Right ventricle myocardium superior (tissue), 1 donor: ENCODE measurements at regions not wholly inside any gene's neighbourhood (a gene's known extent, or its start where the extent isn't known, plus 50 kb on each side); places are given as distances from the start of the nearest gene placed in this dataset.

Experiments
- ATAC-seq: fragments of 200-7000 bp; cut with Tn5 transposase; one replicate; pipeline ENCODE4 v1.9.1; 2020; ENCODE audit warnings: mild to moderate bottlenecking; ENCODE audit not compliant: poor library complexity
- DNase-seq: peaks from one replicate; pipeline ENCODE4 v3.0.0-alpha.2; 2020
- intact Hi-C: fragments of 100-400 bp; cut with DNase I; formaldehyde crosslinking; loops from one replicate; pipeline ENCODE4 v1.11.2; 2022
- donor health status: DM: no; HTN: yes; CAD: no; lungs with severe emphysema.

DNA sequence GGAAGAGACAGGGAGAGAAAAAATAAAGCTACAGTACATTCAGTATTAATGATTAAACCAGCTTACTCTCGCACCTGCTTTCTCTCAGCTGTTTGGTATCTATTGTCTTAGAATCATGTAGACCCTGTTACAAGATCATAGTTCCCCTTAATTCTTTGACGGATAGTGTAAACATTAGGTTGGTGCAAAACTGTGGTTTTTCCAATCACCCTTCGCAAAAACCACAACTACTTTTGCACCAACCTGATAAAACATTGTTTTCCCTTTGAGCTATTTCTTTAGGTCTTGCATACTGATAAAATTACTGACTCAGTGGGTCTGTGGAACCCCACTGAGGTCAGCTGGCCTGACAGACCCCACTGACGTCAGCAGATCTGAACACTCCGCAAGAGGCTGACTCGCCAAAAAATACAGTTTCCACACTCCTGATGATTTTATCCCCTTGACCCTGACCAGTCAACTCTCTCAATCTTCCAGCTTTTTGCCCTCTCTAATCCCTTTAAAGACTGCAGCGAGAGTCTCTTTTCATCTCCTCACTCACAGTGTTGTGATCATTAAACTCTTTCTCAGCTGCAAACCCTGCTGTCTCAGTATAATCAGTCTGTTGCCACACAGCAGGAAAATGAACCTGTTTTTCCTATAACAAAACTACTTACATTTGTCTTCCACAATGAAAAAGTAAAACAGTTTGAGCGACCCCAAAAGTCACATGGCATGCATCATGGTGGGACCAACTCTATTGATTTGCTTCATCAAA, 123.9 kb downstream of the SLITRK6 start:
- no peak for ATAC-seq

DNA sequence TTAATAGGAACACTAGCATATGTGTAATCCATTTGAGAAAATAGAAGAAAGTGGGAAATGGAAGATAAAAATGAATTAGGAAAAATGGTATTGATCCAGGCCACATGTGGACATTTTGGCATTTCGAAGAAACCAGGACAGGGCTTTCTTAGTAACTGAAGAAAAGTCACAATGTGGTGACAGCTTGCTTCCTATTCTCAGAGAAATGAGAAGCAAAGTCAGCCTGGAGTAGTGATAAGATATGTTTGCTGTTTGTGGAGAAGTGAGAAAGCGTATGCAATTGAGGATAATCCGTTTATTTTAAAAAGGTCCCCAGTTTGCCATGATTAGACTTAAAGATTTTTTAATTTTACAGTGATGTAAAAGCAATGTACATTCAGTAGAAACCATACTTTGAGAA, 127.9 kb downstream of the SLITRK6 start:
- intact Hi-C loops: no loop called here
- no peak for ATAC-seq
- DNase-seq: no peak

More for the DNA sequence above, 123.9 kb downstream of the SLITRK6 start:
- intact Hi-C loops: no loop called here
- no peak for DNase-seq

DNA sequence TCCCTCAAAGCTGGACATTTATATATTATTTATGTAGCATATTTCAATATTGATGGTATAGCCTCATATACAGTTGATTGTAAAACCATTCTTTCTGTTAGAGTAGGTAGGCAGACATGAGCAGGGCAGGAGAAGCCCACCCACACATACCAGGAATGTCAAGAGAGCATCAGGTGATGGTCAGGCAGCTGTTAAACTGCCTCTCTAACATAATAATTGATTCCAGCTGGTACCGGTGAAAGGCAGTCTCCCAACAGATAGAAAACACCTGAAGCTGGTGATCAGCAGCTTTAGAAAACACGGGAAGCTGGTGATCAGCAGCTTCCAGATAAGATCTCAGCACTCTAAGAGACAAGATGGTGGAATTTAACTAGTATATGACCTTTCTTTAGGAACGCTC, 132.9 kb downstream of the SLITRK6 start:
- no peak for DNase-seq
- no peak for ATAC-seq
- intact Hi-C loops: no loop called here

DNA sequence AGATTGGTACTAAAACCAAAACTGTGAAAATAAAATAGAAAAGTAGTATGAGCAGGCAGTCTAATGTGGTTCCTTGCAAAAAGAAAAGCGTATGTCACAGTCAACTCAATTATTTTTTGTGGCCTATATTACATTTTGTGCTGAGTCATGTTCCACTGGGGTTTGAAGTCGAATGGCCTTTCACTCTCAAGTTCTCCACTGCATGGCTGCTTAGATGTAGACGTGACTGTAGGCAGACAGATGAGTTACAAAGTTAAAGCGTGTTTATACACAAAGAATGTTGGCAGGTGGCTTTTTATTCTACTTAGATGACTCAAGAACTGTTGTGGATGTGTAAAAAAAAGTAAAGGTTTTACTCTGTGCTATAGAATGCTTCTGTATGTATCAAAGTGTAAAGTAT, 133.9 kb downstream of the SLITRK6 start:
- no peak for ATAC-seq
- intact Hi-C loops: no loop called here
- no peak for DNase-seq

DNA sequence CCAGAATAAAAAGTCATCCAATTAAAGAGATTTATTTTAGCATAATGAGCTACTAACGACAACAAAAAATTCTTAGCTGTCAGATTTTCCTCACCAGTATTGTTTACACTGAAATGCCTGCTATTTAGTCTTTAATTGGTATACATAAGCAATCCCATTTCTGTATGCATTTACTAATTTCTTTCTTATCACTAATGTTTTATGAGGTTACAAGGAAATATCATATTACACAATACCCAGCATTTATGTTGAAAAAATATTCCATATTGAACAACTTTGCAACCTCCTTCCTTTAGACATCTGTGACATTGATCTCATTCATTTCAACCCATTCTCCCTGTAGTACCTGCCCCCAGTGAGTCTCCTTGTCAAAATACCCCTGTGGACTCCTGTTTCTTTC, 135.4 kb downstream of the SLITRK6 start:
- DNase-seq (no peak), ATAC-seq (no peak)
- intact Hi-C loops: no loop called here

DNA sequence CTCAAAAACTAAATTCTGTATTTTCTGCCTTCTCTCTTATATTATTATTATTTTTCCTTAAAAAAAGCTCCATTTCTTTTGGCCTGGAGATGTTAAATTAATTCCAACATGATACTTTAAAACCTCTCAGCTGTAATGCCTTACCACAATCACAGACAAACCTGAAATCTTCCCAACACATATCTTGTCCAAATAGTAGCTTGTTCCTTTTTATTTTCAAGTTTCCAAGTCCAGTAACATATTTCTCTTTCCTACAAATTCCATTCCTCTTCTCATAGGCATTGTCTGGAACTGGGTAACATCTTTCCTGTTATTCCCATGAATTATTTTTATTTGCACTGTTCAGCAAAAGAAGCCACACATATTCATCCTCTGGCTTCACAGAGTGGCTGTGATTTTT, 137.0 kb downstream of the SLITRK6 start:
- DNase-seq: no peak
- intact Hi-C loops: no loop called here

DNA sequence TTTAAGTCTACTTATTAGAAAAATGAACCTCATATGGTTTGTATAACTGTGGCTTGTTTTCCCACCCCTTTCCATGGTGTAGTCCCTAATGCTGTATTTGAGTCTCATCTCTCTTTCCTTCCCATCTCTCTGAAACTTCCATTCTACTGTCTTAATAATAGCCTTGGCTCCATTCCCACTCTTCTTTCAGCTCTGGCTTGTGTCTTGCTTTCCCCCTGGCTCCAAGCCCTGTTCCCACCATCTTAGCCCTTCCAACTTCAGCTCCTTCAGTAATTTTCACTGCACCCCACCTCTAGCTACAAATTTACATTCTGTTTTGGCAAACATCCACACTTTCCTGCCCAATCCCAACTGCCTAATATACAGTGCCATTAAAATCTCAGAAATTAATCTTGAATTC, 137.5 kb downstream of the SLITRK6 start:
- intact Hi-C loops: no loop called here
- ATAC-seq (no peak), DNase-seq (no peak)

More for the DNA sequence above, 137.0 kb downstream of the SLITRK6 start:
- ATAC-seq: no peak

DNA sequence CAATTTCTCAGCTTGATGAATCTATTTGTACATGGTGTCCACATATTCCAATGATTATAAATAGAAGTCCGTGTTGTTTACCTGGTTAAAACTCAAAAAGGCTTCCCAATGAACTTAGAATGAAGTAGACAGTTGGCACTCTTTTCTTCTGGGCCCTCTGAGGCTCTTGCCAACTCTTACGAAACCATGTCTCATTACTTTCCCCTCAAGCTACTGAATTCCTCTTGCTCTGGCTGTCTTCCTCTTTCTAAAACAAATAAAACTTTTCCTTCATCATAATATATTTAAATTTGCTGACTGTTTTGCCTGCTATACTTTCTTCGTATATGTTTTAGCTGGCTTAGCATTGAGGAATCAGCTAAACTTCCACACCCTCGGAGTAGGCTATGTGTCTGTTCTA, 139.7 kb downstream of the SLITRK6 start:
- DNase-seq: no peak
- ATAC-seq: no peak
- intact Hi-C loops: no loop called here

DNA sequence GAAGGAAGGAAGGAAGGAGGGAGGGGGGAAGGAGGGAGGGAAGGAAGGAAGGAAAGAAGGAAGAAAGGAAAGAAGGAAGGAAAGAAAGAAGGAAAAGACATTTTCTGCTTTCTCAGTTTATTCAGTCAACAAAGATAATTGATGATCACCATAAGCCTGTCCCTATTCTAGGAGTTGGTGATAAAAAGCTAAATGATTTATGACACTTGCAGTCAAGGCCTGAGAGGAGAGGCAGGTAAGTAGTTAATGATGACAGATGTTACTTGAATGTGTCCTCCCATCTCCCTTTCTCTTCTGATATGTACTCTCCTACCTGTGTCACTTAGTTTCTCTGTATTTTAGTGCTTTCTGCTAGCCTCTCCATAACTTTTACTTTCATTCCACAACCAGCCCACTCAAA, 141.3 kb downstream of the SLITRK6 start:
- intact Hi-C loops: no loop called here
- no peak for DNase-seq
- no peak for ATAC-seq

DNA sequence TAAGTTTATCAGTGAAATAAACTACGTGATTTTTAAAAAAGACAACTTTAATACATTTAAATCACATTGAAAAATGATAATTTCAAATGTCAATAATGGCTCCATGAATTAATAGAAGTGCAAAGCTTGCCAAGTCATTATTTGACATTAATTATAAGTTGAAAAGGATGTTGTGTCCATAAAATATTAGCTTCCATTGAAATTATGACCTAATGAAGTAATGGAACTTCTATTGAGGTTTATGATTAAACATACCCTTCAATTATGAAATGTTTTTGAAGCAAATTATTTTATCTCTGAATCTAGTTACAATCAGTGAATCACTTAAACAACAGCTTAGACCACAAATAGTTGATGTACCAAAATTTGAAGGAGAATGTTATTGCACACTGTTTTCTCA, 144.2 kb downstream of the SLITRK6 start:
- no peak for ATAC-seq
- intact Hi-C loops: no loop called here
- no peak for DNase-seq

DNA sequence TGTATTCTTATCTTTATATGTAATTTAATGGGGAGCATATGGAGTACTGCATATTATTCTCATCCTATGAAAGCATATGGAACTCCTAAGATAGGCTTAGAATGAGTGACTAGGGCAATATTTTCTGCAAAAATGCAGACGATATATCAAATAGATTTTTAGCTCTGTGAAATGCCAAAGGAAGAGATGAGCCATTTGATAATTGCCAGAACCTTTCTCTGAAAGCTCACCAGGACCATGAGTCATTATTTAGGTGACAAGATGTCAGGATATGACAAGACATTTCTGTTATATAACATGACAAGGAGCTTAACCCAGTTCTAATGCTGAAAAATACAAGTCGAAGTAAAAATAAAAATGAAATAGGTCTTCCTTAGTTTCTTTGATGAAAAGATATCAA, 145.0 kb downstream of the SLITRK6 start:
- no peak for DNase-seq
- intact Hi-C loops: no loop called here
- no peak for ATAC-seq

DNA sequence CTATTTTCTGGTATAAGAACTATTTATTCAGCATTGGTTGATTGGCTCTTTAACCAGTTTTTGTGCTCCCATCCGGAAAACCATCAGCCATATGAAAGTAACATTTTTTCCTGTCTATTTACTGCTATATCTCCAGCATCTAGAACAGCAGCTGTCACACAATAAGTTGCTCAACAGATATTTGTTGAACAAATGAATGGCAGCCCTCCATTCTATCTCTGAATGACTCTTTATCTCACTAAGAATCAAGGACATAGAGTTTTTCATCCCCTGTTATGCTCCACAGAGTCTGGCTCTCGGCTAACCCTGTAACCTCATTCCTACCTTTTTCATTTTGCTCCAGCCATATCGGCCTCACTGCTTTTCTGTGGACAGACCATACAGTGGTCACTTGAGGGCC, 145.5 kb downstream of the SLITRK6 start:
- intact Hi-C loops: no loop called here

DNA sequence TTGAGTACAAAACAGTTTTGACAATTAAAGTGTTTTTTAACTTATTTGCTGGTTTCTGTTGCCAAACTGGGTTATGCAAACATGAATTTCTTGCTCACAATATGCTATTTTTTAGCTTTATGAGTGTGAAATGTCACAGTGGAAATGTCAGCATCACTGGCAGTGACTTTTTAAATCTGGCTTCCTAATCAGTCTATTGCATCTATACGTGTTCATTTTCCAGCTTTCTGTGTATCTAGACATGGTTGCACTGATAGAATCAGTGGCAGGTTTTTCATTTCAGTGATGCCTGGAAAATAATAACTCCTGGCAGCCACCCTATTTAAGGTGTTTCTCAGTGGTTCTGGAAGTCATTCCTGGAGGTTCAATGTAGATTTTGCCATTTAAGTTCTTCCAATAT, 146.7 kb downstream of the SLITRK6 start:
- intact Hi-C loops: no loop called here
- no peak for ATAC-seq
- no peak for DNase-seq

More for the DNA sequence above, 145.5 kb downstream of the SLITRK6 start:
- ATAC-seq: no peak
- DNase-seq: no peak

DNA sequence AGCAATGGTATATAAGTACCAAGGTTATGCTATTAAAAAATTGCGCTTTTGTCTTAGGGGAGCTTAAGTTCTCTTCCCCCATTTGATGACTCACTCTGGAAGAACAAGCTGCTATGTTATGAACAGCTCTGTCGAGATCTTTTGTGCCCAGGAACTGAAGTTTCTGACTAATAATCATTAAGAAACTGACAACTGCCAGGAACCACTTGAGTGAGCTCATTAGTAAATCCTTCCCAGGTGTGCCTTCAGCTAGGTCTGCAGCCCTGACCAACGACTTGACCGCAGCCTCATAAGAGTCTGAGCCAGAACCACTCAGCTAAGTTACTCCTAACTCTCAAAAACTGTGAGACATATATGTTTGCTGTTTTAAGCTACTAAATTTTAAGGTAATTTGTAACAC, 147.8 kb downstream of the SLITRK6 start:
- DNase-seq: no peak
- intact Hi-C loops: no loop called here
- no peak for ATAC-seq

DNA sequence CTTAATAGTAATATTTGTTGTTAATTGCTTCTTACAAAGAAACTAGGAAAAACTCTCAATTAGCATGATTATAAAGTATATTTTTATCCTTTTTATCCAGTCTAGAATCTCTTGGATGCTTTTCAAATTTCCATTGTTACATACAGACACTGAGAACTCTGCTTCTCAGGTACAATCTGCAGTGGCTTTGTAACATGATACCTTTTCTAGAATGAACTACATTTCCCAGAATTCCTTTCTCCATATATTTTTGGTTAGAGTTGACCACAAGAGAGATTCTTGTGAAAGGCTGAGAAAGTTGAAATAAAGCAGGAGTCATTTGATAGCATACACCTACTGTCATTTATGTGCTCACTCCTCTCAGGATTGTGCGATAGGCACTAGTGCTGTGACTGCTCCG, 148.6 kb downstream of the SLITRK6 start:
- ATAC-seq: no peak
- no peak for DNase-seq
- intact Hi-C loops: no loop called here

DNA sequence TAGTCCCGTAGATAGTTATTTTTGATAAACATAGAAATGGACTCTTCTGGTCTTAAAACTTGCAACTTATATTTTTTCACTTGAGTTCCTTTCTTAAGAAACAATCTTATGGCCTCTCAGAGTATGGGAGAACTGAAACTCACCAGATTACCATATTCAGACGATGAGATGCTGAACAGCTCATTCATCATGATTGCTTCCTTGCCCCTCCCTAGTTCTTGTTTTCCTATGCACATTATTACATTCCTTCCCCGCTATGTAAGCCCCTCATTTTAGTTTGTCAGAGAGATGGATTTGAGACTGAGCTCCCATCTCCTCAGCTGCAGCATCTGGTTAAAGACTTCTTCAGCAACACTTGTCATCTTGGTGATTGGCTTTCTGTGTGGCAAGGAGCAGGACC, 158.5 kb downstream of the SLITRK6 start:
- intact Hi-C loops: no loop called here
- ATAC-seq (no peak), DNase-seq (no peak)

DNA sequence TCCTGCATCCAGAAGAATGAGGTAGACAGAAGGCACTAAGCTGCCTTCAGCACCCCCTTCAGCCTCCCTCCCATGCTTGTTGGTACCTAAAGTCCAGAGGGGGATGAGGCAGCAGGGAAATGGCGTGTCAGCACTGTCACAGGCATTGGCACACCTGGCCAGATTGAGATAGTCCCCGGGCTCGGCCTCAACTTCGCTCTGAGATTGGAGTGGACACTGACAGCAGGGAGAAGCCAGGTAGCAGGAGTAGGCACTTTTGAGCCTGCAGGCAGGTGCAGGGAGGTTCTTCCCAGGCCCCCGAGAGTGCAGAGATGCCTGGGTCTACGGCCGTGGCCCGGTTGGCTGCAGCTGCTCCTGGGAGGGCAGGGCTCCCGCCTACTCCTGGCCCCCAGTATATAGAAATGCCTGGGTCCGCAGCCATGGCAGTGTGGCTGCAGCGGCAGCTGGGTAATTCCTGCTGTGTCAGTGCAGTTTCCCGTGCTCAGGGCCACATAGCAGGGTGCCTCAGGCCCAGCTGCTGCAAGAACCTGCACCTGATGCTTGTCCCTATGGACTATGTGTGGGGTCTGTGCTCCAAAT, 160.3 kb downstream of the SLITRK6 start:
- ATAC-seq (no peak), DNase-seq (no peak)
- intact Hi-C loops: no loop called here

DNA sequence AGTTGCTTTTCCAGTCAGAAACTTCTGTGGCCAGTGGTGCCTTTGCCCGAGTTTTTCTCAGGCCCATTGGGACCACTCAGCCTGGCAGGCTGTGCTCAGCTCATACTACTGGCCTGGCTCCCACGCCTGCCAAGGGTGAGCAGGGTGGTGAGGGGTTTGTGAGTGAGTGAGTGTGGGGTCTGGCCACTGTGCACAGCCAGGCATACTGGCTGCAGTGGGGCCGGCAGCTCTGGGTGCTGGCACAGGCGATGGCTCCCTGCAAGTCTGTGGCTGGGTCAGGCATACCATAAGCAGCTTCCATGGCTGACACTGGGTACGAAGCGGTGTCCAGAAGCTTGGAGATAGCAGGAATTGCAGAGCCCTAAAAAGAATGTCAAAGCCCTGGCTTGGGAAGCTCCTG, 161.0 kb downstream of the SLITRK6 start:
- DNase-seq (peak; percentile 33), ATAC-seq (no peak)
- intact Hi-C loops: no loop called here

DNA sequence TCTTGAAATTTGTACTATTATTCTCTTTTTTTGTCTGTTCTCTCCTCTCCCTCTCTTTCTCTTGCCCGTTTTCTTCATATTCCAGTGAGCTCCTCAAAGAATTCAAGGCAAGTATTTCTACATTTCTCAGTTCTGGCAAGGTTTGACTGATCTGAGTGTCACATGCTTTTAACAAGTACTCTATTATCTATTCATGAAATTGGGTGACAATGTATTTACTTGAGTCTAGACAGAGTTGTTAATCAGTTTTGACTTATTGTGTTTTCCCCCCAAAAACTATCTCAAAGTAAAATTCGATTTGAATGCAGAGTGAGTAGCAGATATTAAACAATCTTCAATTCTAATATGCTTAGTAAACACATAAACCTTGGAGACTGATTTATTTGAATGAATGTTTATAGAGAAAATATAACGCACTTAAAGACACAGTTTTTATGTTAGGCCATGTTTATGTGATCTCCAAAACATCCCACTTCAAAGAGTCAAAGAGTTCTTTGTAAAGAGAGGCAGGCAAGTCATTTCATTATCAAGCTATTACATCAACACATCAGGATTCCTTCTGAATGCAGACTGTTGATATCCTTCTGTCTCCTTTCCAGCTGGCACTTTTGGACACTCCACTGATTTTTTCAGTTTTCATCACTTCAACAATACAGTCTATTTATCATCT, 166.6 kb downstream of the SLITRK6 start:
- DNase-seq (no peak), ATAC-seq (no peak)
- intact Hi-C loops: no loop called here

DNA sequence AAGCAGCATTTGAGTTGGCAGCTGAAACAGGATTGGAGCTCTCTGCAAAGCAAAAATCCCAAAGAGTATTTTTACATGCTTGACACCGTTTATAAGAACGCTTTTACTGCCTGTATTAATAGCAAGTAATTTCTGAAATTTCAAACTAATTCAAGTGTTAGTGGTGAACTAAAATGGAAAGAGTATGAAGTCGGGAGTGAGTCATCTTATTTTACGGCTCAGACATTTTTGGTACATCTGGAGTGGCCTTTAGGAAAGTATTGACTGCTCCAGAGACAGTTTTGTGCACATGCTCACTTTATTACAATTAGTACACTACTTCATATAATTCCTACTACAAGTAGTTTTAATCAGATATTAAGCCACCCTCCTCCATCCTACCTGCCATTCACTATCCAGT, 167.4 kb downstream of the SLITRK6 start:
- ATAC-seq: no peak
- no peak for DNase-seq
- intact Hi-C loops: no loop called here
